ENCODE measurements at regions not wholly inside any gene's neighbourhood (a gene's known extent, or its start where the extent isn't known, plus 50 kb on each side); places are given as distances from the start of the nearest gene placed in this dataset.

GRCh38 chr5:63811286-63811685, 151.0 kb downstream of the HTR1A start:
- no peak for TF ChIP-seq CTCF (IDR thresholded peaks at IDR 0.05; ENCODE audit: control extremely low read depth in 1 of 3, insufficient read depth in 1 of 3, low read depth in 1 of 3, low read length in 3 of 3)
- no peak for TF ChIP-seq CEBPB (IDR thresholded peaks at IDR 0.05; ENCODE audit: low read depth, low read length)
- no peak for TF ChIP-seq EZH2 (IDR thresholded peaks at IDR 0.05; ENCODE audit: low read depth, low read length, severe bottlenecking)
- TF ChIP-seq SP1 (IDR thresholded peaks at IDR 0.05; ENCODE audit: low read depth, low read length), result no peak
- no peak for TF ChIP-seq POLR2A (IDR thresholded peaks at IDR 0.05; ENCODE audit: control extremely low read depth in 1 of 2, low read depth in 2 of 2, low read length in 2 of 2)
- no peak for TF ChIP-seq ZNF274 (IDR thresholded peaks at IDR 0.05; ENCODE audit: borderline replicate concordance, extremely low read depth, low read length)

Measured in H1 (cell line).